IPS DF 6.9 (cell line): ENCODE measurements at regions not wholly inside any gene's neighbourhood (a gene's known extent, or its start where the extent isn't known, plus 50 kb on each side); places are given as distances from the start of the nearest gene placed in this dataset.
A peak's percentile ranks its signal among the peaks of the same experiment; 100 is the strongest.

ENCODE experiments used
- DNase-seq: peaks from one replicate; pipeline ENCODE4 v3.0.0-alpha.2; 2013; ENCODE audit warnings: low read depth, low spot score
- H3K27ac ChIP-seq: one replicate; pipeline ENCODE4 v1.5.1; 2013; ENCODE audit warnings: low read length, control low read depth
- H3K27me3 ChIP-seq: 2 replicates; pipeline ENCODE4 v1.6.1; 2013; ENCODE audit warnings: mild to moderate bottlenecking, low read length; ENCODE audit not compliant: control insufficient read depth, insufficient read depth
- H3K36me3 ChIP-seq: 2 replicates; pipeline ENCODE4 v1.6.1; 2013; ENCODE audit warnings: low read length; ENCODE audit not compliant: control insufficient read depth, insufficient read depth
- H3K4me1 ChIP-seq: 2 replicates; pipeline ENCODE4 v1.6.1; 2013; ENCODE audit warnings: low read length; ENCODE audit not compliant: control insufficient read depth, insufficient read depth
- H3K4me3 ChIP-seq: 2 replicates; pipeline ENCODE4 v1.5.1; 2013; ENCODE audit warnings: mild to moderate bottlenecking, low read length
- H3K9me3 ChIP-seq: 2 replicates; pipeline ENCODE4 v1.6.1; 2013; ENCODE audit warnings: low read length, inconsistent platforms; ENCODE audit not compliant: control insufficient read depth, insufficient read depth
- WGBS: extraction: QIAGEN DNeasy Blood & Tissue Kit; methylation state at CpG from one replicate; pipeline ENCODE4 v1.1.7; 2013; ENCODE audit warnings: mixed read lengths, missing lambda C conversion rate; ENCODE audit not compliant: insufficient read length, insufficient coverage; 5-methylcytosine and 5-hydroxymethylcytosine counted together

GRCh38 chr1:213371847-213372619 is 321.0 kb downstream of the RPS6KC1 start:
- H3K4me3 ChIP-seq: no peak overlapping the region
- no peak for DNase-seq
- H3K9me3 ChIP-seq: no peaks in the 10 kb centered on the region
- peaks cover 3% of the 10 kb centered on the region; the same call in 1 of the 2 replicates for H3K4me1 ChIP-seq
- no peaks in the 10 kb centered on the region for H3K36me3 ChIP-seq
- WGBS: no CpG with 5 or more reads among the region's 9 CpGs
- no peaks in the 10 kb centered on the region for H3K27me3 ChIP-seq
- no peak overlapping the region for H3K27ac ChIP-seq

GRCh38 chr1:213374369-213374768 is 323.3 kb downstream of the RPS6KC1 start:
- Histone ChIP-seq H3K4me3 (no peak overlapping the region), H3K9me3 (no peaks in the 10 kb centered on the region), H3K36me3 (no peaks in the 10 kb centered on the region), H3K27me3 (no peaks in the 10 kb centered on the region), H3K27ac (no peak overlapping the region), H3K4me1 (peaks cover 3% of the 10 kb centered on the region; the same call in 1 of the 2 replicates)
- peak; percentile 63 for DNase-seq
- no CpG with 5 or more reads among the region's 5 CpGs for WGBS

- Histone ChIP-seq H3K4me3 (no peak overlapping the region), H3K36me3 (no peaks in the 10 kb centered on the region), H3K27me3 (no peaks in the 10 kb centered on the region), H3K27ac (no peak overlapping the region), H3K9me3 (no peaks in the 10 kb centered on the region), H3K4me1 (peaks cover 3% of the 10 kb centered on the region; the same call in 1 of the 2 replicates)
- no peak for DNase-seq
- 97% methylated on average over 3 of the region's 4 CpGs for WGBS
Measured at GRCh38 chr1:213375002-213375401, 324.0 kb downstream of the RPS6KC1 start.

GRCh38 chr1:213376862-213377372 is 325.9 kb downstream of the RPS6KC1 start:
- Histone ChIP-seq H3K27me3 (no peaks in the 10 kb centered on the region), H3K4me3 (no peak overlapping the region), H3K4me1 (peaks cover 3% of the 10 kb centered on the region; the same call in 1 of the 2 replicates), H3K9me3 (no peaks in the 10 kb centered on the region), H3K36me3 (no peaks in the 10 kb centered on the region), H3K27ac (no peak overlapping the region)
- no CpG with 5 or more reads among the region's 8 CpGs for WGBS
- DNase-seq: no peak

- no peaks in the 10 kb centered on the region for H3K27me3 ChIP-seq
- H3K4me1 ChIP-seq: no peaks in the 10 kb centered on the region
- no peaks in the 10 kb centered on the region for H3K9me3 ChIP-seq
- H3K27ac ChIP-seq: no peak overlapping the region
- DNase-seq: no peak
- WGBS: no CpG with 5 or more reads among the region's 11 CpGs
- H3K36me3 ChIP-seq: no peaks in the 10 kb centered on the region
- no peak overlapping the region for H3K4me3 ChIP-seq
Measured at GRCh38 chr1:213380865-213381264, 329.8 kb downstream of the RPS6KC1 start.

GRCh38 chr1:213381572-213382084 is 330.6 kb downstream of the RPS6KC1 start:
- WGBS: no CpG with 5 or more reads among the region's 17 CpGs

GRCh38 chr1:213383465-213383864 is 332.4 kb downstream of the RPS6KC1 start:
- H3K9me3 ChIP-seq: no peaks in the 10 kb centered on the region
- no peaks in the 10 kb centered on the region for H3K4me1 ChIP-seq
- H3K36me3 ChIP-seq: no peaks in the 10 kb centered on the region
- no CpG with 5 or more reads among the region's 3 CpGs for WGBS
- H3K27ac ChIP-seq: no peak overlapping the region
- DNase-seq: no peak
- no peaks in the 10 kb centered on the region for H3K27me3 ChIP-seq
- H3K4me3 ChIP-seq: no peak overlapping the region

More at GRCh38 chr1:213381572-213382084, 330.6 kb downstream of the RPS6KC1 start:
- Histone ChIP-seq H3K36me3 (no peaks in the 10 kb centered on the region), H3K9me3 (no peaks in the 10 kb centered on the region), H3K27me3 (no peaks in the 10 kb centered on the region), H3K4me1 (no peaks in the 10 kb centered on the region), H3K27ac (no peak overlapping the region), H3K4me3 (no peak overlapping the region)
- no peak for DNase-seq

- Histone ChIP-seq H3K9me3 (no peaks in the 10 kb centered on the region), H3K4me3 (no peak overlapping the region), H3K27me3 (no peaks in the 10 kb centered on the region), H3K4me1 (0 out of 2 replicates have a peak, but pooled peaks cover 1% of the 10 kb centered on the region), H3K36me3 (no peaks in the 10 kb centered on the region), H3K27ac (no peak overlapping the region)
- WGBS: no CpG with 5 or more reads among the region's 1 CpG
- no peak for DNase-seq
Measured at GRCh38 chr1:213385201-213385600, 334.2 kb downstream of the RPS6KC1 start.

GRCh38 chr1:213385806-213386324 is 334.8 kb downstream of the RPS6KC1 start:
- Histone ChIP-seq H3K27ac (no peak overlapping the region), H3K4me3 (no peak overlapping the region), H3K4me1 (0 out of 2 replicates have a peak, but pooled peaks cover 1% of the 10 kb centered on the region), H3K27me3 (no peaks in the 10 kb centered on the region), H3K36me3 (no peaks in the 10 kb centered on the region), H3K9me3 (no peaks in the 10 kb centered on the region)
- no peak for DNase-seq
- WGBS: no CpG with 5 or more reads among the region's 4 CpGs

GRCh38 chr1:213387380-213388015 is 336.5 kb downstream of the RPS6KC1 start:
- no peaks in the 10 kb centered on the region for H3K36me3 ChIP-seq
- WGBS: no CpG with 5 or more reads among the region's 1 CpG
- 0 out of 2 replicates have a peak, but pooled peaks cover 1% of the 10 kb centered on the region for H3K4me1 ChIP-seq
- H3K9me3 ChIP-seq: no peaks in the 10 kb centered on the region
- H3K27me3 ChIP-seq: no peaks in the 10 kb centered on the region
- DNase-seq: no peak
- no peak overlapping the region for H3K27ac ChIP-seq
- no peak overlapping the region for H3K4me3 ChIP-seq
